ENCODE measurements at regions not wholly inside any gene's neighbourhood (a gene's known extent, or its start where the extent isn't known, plus 50 kb on each side); places are given as distances from the start of the nearest gene placed in this dataset.

DNA sequence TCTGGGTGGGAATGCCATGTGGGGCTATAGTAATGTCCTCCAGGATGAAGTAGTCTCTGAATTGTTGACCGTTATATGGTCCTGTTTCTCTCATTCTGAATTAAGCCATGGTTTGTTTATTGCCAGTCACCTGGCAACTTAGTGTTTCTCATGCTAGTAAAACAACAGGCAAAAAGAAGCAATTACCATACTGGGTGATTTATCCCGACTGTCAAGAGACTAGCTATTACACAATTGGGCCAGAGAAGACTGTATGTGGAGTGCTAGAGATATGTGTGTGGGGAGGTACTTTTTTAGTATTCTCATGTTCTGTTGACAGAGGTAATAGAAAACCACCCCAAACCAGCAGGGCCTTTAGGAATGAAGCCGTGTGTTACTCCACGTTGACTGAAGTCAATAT, 258.2 kb downstream of the TDRD3 start:
- Histone ChIP-seq H3K4me1 (ENCODE audit: control insufficient read depth in 2 of 3, insufficient read depth in 2 of 3, low read depth in 1 of 3, low read length in 3 of 3) (no peaks in the 10 kb centered on the region), H3K27me3 (ENCODE audit: control insufficient read depth, insufficient read depth, low read length) (no peaks in the 10 kb centered on the region), H3K4me3 (ENCODE audit: low read length in 3 of 3) (no peak overlapping the region), H3K9ac (ENCODE audit: low read length in 3 of 3) (no peak overlapping the region), H3K27ac (ENCODE audit: low read depth in 2 of 2, low read length in 2 of 2) (no peak overlapping the region), H3K36me3 (ENCODE audit: control insufficient read depth in 2 of 3, insufficient read depth in 3 of 3, low read length in 3 of 3) (no peaks in the 10 kb centered on the region), H3K9me3 (ENCODE audit: control insufficient read depth in 2 of 3, insufficient read depth in 1 of 3, low read length in 3 of 3) (no peaks in the 10 kb centered on the region)
- peak in 2 of 5 donors; percentile 83 for DNase-seq
- TF ChIP-seq, protein P1, sequence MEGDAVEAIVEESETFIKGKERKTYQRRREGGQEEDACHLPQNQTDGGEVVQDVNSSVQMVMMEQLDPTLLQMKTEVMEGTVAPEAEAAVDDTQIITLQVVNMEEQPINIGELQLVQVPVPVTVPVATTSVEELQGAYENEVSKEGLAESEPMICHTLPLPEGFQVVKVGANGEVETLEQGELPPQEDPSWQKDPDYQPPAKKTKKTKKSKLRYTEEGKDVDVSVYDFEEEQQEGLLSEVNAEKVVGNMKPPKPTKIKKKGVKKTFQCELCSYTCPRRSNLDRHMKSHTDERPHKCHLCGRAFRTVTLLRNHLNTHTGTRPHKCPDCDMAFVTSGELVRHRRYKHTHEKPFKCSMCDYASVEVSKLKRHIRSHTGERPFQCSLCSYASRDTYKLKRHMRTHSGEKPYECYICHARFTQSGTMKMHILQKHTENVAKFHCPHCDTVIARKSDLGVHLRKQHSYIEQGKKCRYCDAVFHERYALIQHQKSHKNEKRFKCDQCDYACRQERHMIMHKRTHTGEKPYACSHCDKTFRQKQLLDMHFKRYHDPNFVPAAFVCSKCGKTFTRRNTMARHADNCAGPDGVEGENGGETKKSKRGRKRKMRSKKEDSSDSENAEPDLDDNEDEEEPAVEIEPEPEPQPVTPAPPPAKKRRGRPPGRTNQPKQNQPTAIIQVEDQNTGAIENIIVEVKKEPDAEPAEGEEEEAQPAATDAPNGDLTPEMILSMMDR (IDR thresholded peaks at IDR 0.05; ENCODE audit: borderline replicate concordance, extremely low read depth, insufficient read depth), result no peak
- no peak for FAIRE-seq
- intact Hi-C loops (cut with DNase I), result no loop called here

GRCh38 chr13:60654415-60654814, 257.4 kb downstream of the TDRD3 start:
- intact Hi-C loops (cut with DNase I), result no loop called here
- Histone ChIP-seq H3K27ac (ENCODE audit: low read depth in 2 of 2, low read length in 2 of 2) (no peak overlapping the region), H3K4me1 (ENCODE audit: control insufficient read depth in 2 of 3, insufficient read depth in 2 of 3, low read depth in 1 of 3, low read length in 3 of 3) (no peaks in the 10 kb centered on the region), H3K9ac (ENCODE audit: low read length in 3 of 3) (no peak overlapping the region), H3K36me3 (ENCODE audit: control insufficient read depth in 2 of 3, insufficient read depth in 3 of 3, low read length in 3 of 3) (no peaks in the 10 kb centered on the region), H3K27me3 (ENCODE audit: control insufficient read depth, insufficient read depth, low read length) (no peaks in the 10 kb centered on the region), H3K9me3 (ENCODE audit: control insufficient read depth in 2 of 3, insufficient read depth in 1 of 3, low read length in 3 of 3) (no peaks in the 10 kb centered on the region), H3K4me3 (ENCODE audit: low read length in 3 of 3) (no peak overlapping the region)
- TF ChIP-seq, protein P1 (IDR thresholded peaks at IDR 0.05; ENCODE audit: borderline replicate concordance, extremely low read depth, insufficient read depth), result peak; percentile 47
- peak in 3 of 5 donors; percentile 38 to 73 (median 48) for DNase-seq
- no peak for FAIRE-seq

- Histone ChIP-seq H3K27ac (ENCODE audit: low read depth in 2 of 2, low read length in 2 of 2) (no peak overlapping the region), H3K36me3 (ENCODE audit: control insufficient read depth in 2 of 3, insufficient read depth in 3 of 3, low read length in 3 of 3) (no peaks in the 10 kb centered on the region), H3K9me3 (ENCODE audit: control insufficient read depth in 2 of 3, insufficient read depth in 1 of 3, low read length in 3 of 3) (no peaks in the 10 kb centered on the region), H3K27me3 (ENCODE audit: control insufficient read depth, insufficient read depth, low read length) (no peaks in the 10 kb centered on the region), H3K4me3 (ENCODE audit: low read length in 3 of 3) (no peak overlapping the region), H3K9ac (ENCODE audit: low read length in 3 of 3) (no peak overlapping the region), H3K4me1 (ENCODE audit: control insufficient read depth in 2 of 3, insufficient read depth in 2 of 3, low read depth in 1 of 3, low read length in 3 of 3) (no peaks in the 10 kb centered on the region)
- TF ChIP-seq, protein P1 (IDR thresholded peaks at IDR 0.05; ENCODE audit: borderline replicate concordance, extremely low read depth, insufficient read depth), result no peak
- FAIRE-seq (no peak), DNase-seq (no peak)
- intact Hi-C loops (cut with DNase I), result no loop called here
Observed at GRCh38 chr13:60647547-60647946, 250.5 kb downstream of the TDRD3 start.

GRCh38 chr13:60646620-60647019, 249.6 kb downstream of the TDRD3 start:
- DNase-seq (peak in 3 of 5 donors; percentile 64 to 73 (median 71)), FAIRE-seq (no peak)
- no peaks in the 10 kb centered on the region for H3K27me3 ChIP-seq (ENCODE audit: control insufficient read depth, insufficient read depth, low read length)
- H3K4me3 ChIP-seq (ENCODE audit: low read length in 3 of 3), result no peak overlapping the region
- intact Hi-C loops (cut with DNase I), result no loop called here
- H3K4me1 ChIP-seq (ENCODE audit: control insufficient read depth in 2 of 3, insufficient read depth in 2 of 3, low read depth in 1 of 3, low read length in 3 of 3), result no peaks in the 10 kb centered on the region
- no peak overlapping the region for H3K27ac ChIP-seq (ENCODE audit: low read depth in 2 of 2, low read length in 2 of 2)
- no peaks in the 10 kb centered on the region for H3K9me3 ChIP-seq (ENCODE audit: control insufficient read depth in 2 of 3, insufficient read depth in 1 of 3, low read length in 3 of 3)
- H3K36me3 ChIP-seq (ENCODE audit: control insufficient read depth in 2 of 3, insufficient read depth in 3 of 3, low read length in 3 of 3), result no peaks in the 10 kb centered on the region
- TF ChIP-seq, protein P1 (IDR thresholded peaks at IDR 0.05; ENCODE audit: borderline replicate concordance, extremely low read depth, insufficient read depth), result no peak
- H3K9ac ChIP-seq (ENCODE audit: low read length in 3 of 3), result no peak overlapping the region

Data from kidney (tissue), 13 donors.